ENCODE measurements at regions not wholly inside any gene's neighbourhood (a gene's known extent, or its start where the extent isn't known, plus 50 kb on each side); places are given as distances from the start of the nearest gene placed in this dataset.

DNA sequence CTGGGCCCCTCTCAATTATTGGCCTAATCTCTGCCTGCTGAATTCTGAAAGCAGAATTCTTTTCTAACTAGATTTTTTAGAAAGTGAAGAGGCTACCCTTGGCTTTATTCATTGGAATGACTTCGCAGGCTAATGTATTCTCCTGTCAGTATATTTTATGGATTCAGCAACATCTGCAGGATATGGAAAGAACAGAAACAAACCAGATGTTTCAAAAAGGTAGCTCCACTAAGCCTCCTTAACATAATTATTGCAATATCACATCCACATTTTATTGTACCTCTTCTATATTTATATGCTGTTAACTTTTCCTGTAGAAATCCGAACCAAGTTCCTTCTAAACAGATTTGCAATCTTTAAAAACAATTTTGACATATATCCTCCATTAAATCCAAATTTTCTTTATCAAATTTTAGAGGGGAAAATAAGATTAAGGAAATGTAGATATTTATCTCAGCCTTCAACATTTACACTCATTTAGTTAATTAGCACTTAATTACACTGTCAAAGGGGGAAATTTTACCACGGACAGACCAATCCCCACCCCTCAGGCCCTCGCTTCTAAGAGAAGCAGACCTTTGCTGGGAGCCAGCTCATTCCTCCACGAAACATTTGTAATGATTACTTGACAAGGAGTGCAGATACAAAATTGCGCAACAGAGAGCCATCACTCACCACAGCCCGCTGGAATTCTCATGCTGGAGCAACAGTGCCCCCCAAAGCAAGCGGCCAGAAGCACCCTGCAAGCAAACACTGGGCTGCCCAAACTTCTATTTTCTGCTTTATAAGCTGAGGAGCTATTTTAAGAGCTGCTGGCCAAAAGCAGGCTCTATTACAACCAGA lies 253.4 kb downstream of the ETAA1 start:
- peak in 2 of 3 donors; percentile 73 to 88 for DNase-seq (ENCODE audit: low read depth in 2 of 3, low spot score in 2 of 3)

DNA sequence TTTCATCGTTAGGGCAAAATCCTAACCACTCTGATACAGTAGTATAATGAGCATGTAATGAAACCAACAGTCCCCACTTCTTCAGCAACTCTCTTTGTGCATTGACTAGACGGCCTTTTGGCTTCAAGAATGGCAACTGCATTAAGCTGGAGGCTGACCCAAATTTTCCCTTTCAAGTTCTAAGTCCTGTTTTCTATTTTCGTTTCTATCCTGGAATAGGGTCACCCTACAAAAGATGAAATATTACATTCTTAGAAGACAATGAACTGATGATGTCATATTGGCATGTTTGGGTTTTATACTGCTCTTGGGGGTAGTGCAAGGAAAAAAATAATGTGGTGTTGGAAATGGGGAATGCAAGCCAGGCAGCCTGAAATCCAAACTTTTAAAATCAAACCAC lies 254.4 kb downstream of the ETAA1 start:
- DNase-seq (ENCODE audit: low read depth in 2 of 3, low spot score in 2 of 3): no peak

DNA sequence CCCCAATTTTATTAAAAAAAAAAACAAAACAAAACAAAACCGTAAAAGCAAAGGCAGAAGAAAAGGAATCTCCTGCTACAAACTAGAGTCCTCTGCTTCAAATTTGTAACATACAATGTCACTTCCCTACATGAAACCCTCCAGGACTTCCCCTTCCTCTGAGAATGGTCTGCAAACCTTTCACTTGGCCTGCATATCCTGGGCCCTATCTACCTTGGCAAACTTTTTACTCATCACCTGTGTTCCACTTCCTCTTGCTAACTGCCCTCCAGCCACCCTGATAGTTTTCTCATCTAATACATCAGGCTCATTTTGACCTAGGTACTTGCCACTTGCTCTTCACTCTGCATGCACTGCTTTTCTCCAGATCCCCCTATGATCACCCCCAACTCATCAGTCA lies 255.5 kb downstream of the ETAA1 start:
- DNase-seq (ENCODE audit: low read depth in 2 of 3, low spot score in 2 of 3): no peak

DNA sequence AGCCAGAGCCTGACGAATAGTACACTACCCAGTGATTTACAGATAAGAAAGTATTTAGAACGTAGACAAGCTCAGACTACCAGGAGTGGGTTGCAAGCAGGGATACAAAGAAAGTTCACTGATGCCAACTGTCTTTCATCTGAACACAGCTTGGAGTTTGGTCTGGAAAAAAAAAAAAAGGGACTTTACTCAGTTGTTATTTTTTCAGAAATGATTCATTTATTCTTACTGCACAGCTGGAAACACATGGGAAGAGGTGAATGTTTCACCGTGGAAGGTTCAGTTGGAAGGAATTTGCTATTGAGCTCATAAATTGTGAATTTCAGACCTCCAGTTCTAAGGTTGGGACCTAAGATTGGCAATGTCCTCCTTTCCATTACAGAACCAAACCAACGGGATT lies 259.7 kb downstream of the ETAA1 start:
- DNase-seq (ENCODE audit: low read depth in 2 of 3, low spot score in 2 of 3): no peak

DNA sequence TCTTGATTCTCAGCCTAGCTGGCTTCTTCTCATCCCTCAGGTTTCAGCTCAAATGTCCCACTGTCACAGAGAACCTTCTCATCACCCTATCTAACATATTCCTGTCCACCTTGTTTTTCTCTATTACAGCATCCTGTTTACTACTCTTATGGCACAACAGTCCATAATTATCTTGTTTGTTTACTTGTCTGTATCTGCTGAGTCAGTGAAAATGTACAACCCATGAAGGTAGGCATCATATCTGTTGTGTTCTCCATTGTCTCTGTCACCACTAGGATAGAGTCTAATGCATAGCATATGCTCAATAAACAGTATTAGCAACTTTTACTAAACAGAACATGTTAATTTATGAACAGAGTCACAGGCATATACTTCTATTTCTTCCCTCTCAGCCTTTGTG lies 261.7 kb downstream of the ETAA1 start:
- no peak for DNase-seq (ENCODE audit: low read depth in 2 of 3, low spot score in 2 of 3)

DNA sequence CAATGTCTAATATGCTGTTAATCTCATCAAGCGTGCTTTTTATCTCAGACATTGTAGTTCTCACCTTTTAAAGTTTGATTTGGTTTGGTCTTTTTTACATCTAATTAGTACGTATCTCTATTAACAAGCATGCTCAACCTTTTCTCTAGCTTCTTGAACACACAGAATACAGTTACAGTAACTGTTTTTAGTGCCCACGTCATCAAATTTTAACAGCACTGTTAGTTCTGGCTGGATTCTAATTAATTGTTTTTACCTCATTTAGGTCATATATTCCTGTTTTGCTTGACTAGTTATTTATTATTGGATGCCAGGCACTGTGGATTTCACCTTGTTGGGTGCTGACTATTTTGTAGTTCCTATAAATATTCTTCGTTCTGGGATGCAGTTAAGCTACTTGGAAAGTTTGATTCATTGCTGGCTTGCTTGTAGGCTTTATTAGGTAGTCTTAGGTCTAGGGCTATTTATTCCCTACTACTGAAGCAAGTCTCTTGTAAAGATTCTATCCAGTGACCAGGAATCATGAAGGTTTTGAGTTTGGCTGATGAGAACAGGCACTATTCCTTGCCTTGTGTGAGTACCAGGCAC lies 263.0 kb downstream of the ETAA1 start:
- no peak for DNase-seq (ENCODE audit: low read depth in 2 of 3, low spot score in 2 of 3)

DNA sequence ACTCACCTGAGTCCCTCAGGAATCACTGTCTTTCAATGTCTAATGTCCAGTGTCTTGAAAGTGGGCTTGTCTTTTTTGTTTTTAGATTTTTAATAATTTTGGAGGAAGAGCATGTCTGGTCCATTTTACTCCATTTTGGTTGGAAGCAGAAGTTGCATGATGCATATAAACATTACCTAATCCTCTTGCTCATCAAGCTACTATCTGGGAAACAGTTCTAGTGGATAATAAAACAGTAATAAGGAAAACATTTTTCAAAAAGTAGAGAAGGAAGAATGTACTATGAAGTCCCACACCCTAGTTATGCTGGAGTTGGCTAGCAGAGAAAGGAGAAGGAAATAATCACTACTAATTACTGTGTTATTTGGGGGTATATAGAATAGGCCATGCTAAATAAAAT lies 263.7 kb downstream of the ETAA1 start:
- DNase-seq (ENCODE audit: low read depth in 2 of 3, low spot score in 2 of 3): no peak

DNA sequence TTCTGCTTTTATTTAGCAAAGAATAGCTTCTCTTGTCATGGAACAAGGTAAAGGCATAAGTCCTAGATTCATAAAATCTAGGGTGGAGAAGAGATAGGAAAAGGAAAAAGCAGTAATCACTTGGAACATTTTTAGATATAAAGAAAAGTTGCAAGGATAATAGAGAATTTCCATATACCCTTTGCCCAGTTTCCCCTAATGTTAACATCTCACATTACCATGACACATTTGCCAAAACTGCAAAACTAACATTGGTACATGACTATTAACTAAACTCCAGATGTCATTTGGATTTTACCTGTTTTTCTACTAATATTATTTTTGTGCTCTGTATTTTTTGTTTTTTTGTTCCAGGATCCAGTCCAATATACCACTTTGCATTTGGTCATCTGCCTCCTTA lies 265.1 kb downstream of the ETAA1 start:
- DNase-seq (ENCODE audit: low read depth in 2 of 3, low spot score in 2 of 3): no peak

DNA sequence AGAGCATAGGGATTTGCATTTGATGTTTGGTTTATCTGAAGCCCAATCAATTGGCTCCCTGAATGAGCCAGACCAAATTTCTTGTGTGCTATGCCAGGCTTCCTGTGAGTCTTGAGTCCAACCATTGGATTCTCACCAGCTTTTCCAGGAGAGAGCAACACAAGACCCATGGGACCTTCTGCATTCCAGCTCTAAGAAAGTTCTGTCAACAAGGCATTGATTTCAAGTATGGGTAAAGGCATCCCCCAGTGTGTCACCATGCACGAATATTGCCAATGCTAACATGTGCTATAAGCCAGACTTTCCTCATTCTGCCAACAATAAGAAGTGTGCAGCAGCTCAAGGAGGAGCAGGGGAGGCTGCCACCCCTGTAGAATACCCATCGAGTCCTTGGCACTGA lies 266.6 kb downstream of the ETAA1 start:
- no peak for DNase-seq (ENCODE audit: low read depth in 2 of 3, low spot score in 2 of 3)

DNA sequence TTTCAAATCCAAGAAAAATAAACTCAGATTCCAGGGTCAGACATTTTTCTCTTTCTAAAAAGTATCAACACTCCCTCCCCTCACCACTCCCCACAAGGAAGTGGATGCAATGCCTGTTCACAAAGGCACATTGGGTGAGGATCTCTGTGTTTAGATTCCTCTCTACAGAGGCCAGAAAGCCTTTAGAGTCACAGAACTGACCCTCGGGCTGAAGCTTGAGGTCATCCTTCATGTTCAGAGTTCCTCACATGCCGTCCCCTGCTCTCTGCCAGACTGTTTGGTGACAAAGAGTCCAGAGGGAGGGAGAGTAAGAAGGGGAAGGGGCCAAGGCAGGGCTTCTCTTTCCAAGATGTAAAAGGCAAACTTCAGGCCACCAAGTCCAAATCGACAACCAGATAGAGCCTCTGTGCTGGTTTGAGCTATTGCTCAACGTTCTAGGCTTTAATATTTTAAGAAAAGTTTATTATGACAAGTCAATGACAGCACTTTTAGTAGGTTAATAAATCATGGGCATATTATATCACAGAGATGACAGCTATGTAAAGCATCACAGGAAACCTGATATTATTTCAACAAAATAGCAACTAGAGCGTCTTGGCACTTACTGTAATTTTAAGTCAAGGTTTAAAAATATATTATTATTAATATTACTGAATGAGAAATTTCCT lies 269.4 kb downstream of the ETAA1 start:
- no peak for DNase-seq (ENCODE audit: low read depth in 2 of 3, low spot score in 2 of 3)

DNA sequence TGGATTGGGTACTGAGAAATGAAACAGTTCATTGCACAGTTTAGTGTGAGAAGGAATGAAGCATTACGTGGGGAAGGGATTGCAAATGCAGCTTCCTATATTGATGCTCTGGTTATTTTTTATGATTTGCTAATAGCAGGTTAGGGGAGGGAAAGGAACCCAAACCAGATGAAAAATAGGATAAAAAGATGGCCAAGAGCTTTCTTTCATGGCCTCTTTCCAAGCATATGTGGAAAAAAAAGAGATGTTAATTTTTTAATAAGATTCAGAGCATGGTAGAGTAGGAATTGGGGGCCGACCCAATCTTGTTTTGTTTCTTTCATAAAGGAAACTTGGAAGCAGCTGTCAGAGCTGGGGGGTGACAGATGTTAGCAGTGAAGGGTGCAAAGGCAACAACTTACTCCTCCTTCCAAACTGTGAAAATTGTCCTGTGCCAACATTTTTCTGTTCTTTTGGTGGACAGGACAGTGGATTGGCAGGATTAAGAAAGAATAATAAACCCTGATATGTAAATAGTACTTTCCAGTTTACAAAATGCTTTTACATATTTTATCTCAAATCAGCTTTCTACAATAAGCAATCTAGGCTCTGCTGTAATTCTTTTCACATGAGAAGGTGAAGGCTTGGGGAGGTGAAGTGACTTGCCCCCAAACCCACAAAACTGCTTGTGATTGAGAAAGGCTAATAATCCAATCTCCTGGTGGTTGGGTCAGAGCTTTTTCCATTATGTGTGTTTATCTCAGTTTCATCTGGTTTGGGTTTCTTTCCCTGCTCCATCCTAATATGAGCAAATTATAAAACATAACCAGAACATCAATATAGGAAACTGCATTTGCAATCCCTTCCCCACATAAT lies 270.1 kb downstream of the ETAA1 start:
- no peak for DNase-seq (ENCODE audit: low read depth in 2 of 3, low spot score in 2 of 3)

DNA sequence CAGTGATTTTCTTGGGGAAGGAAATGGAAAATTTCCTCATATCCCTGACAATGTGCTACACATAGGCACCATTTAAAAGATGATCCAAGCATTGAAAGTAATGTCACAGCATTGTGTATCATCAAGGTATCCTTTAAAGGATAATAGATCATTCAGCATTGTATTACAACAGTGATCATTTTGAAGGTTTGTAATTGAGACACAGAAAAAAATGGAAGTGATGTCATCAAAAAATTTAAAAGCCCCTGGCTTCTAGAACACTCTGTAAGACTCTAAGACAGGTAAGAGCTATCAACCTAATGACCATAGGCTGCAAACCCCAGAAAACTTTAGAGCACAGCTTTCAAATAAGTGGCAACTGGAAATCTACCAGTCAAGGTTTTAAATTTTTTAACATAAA lies 271.4 kb downstream of the ETAA1 start:
- no peak for DNase-seq (ENCODE audit: low read depth in 2 of 3, low spot score in 2 of 3)

DNA sequence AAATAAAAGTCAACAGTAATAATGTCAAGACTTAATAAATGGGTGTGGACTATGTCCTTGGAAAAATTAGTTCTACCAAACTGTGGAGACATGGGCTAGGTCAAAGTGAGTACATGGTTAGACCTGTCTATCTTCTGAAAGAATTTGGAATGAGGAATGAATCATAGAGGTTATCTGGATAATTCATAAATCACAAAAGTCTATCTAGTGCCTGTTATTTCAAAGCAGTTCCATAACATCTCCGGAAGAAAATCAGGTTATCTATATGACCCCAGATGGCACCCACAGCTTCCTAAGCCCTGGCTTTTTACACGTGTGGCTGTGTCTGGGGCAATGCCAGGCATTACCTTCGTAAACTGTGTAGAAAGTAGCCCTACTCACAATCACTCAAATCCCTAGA lies 272.0 kb downstream of the ETAA1 start:
- no peak for DNase-seq (ENCODE audit: low read depth in 2 of 3, low spot score in 2 of 3)

DNA sequence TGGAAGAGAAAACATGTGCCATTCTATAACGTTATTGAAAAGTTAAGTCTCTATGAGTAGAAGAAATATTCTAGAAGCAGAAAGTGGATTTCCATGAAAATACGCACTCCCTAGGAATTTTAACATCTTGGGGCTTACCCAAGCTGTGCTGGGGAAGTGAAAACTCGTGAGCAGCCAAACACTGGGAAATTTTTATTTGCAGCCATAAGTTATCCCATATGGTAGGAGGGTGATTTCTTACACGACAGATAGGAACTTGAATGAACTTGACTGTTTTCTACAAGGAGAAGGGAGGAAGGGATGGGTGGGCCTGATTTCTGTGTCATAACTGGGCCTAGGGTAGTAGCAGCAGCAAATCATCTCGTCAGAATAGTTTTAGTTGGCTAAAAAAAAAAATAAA lies 272.6 kb downstream of the ETAA1 start:
- DNase-seq (ENCODE audit: low read depth in 2 of 3, low spot score in 2 of 3): no peak

DNA sequence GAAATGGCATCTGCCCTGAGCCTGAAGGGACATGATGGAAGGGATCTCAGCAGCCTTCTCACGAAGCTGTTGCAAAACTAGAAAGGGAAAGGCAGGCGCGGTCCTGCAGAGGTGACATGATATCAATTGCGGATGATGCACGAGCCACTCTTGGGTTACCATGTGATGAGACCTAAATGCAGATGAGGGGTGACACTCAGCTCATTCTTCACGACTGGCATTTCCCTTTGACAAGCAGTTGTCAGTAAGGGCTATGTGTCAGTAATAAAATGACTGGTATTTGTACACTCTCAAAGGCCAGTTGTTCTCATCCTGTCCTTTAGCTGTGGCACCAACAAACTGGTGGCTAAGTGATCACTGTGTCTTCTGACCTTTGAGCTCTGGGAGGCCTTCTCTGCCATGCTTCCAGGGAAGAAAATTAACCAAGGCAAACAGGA lies 273.6 kb downstream of the ETAA1 start:
- DNase-seq (ENCODE audit: low read depth in 2 of 3, low spot score in 2 of 3): no peak

DNA sequence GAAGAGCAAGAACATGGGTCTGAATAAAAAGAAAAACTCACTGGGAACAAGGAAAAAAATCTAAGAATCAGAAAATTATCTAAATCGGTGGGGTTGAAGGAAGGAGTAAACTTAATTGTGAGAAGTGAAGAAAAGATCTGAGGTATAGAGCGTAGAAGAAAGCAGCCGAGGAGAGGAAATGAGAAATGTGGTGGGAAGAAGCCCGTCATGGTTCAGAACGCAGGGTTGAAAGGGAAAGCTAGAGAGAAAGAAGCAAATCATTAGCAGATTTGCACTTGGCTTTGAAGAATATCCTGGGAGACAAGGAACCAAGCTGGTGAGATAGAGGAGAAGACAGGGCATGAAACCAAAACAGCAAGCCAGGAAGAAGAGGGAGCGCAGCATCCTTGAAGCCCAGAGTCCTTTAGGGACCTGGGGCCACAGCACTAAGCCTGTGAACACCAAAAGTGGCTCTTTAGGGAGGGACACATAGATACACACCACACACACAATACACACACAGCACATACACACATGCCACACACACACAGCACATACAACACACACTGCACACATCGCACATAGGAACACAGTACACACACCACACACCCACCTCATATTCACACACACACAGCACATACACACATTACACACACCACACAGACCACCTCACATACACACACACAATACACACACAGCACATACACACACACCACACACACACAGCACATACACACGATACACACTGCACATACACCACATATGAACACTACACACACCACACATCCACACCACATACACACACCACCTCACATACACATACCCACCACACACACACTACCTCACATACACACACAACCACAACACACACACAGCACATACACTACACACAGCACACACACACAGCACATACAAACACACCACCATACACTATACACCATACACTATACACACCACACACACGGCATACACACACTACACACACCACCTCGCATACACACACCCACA lies 274.6 kb downstream of the ETAA1 start:
- DNase-seq (ENCODE audit: low read depth in 2 of 3, low spot score in 2 of 3): no peak

DNA sequence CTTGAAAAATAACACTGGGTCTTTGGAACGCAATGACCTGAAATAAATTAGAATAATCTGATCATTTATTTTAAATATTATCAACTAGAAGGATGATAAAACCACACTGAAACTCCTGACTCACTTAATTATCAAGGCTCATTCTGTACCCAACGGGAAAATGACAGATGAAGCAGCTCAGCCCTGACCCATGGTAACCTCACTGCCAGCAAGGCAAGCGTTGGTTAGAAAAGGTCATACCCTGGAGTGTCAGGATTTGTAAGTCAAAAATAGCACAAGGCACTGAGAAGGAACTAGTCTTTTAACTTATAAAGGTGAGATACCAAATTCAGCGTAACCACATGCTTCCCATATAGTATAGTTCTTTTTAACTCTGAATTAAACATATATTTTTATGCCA lies 277.5 kb downstream of the ETAA1 start:
- no peak for DNase-seq (ENCODE audit: low read depth in 2 of 3, low spot score in 2 of 3)

DNA sequence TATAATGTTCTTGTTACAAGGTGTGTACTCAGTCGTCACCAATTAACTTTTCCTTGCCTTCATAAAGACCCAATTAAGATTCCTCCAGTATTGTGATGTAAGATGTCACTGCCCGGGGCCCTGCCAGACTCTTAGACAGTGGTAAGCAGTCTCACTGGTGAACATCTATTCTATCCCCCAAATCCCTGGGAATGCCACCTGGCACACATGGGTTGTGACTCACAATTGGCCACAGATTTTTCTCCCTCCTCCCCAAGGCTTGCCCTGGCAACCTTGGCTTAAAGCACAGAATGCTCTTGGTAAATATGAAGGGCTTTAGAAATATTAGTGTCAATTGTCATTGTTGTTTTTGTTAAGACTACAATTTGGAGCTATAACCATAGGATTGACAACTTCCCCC lies 287.9 kb downstream of the ETAA1 start:
- no peak for DNase-seq (ENCODE audit: low read depth in 2 of 3, low spot score in 2 of 3)

DNA sequence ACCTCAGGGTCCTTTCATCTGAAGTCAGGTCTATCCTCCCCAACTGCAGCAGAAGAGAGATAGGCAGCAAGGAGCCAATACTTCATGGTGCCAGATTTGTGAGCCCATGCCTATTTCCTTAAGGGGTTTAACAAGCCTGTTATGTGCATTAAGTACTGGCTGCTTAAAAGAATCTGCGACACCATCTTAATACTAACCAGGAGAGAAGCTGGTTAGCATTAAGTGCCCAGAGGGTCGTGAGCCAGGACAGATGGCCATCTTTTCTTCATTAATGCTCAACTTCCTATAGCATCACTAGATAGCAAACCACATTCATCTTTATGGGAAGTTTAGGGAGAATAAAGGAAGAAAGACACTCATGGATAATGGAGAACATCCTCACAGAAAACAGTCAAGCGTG lies 289.1 kb downstream of the ETAA1 start:
- no peak for DNase-seq (ENCODE audit: low read depth in 2 of 3, low spot score in 2 of 3)

DNA sequence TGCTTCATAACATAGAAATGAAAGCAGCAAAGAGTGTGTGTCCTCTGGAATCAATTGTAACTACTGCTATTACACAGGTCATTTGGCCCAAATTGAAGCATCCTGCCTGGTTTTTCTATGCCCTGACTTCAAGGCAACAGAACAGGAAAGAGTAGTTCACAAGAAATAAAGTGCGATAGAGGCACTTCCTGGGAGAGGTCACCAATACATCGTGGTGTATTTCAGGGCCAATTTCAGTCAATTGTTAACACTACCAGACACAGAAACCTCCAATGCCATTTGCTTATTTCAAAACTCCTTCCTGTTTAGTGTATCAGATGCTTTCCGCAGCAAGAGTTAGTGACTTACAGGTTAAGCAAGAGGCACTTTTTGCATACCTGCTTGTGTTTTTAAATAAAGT lies 292.1 kb downstream of the ETAA1 start:
- DNase-seq (ENCODE audit: low read depth in 2 of 3, low spot score in 2 of 3): no peak

All from hematopoietic multipotent progenitor cell (in vitro differentiated cells).